Breast epithelium (tissue), 4 donors: ENCODE measurements at regions not wholly inside any gene's neighbourhood (a gene's known extent, or its start where the extent isn't known, plus 50 kb on each side); places are given as distances from the start of the nearest gene placed in this dataset.

ENCODE experiments used
- DNase-seq, 2 donors: peaks; one replicate each; pipeline ENCODE4 v3.0.0-alpha.2; 2019; ENCODE audit warnings: low spot score in 2 of 2
- H3K27ac ChIP-seq, 2 donors: fragments of 200-600 bp; sonication (generic) in 1 of 2; one replicate each; pipeline ENCODE4 v1.5.1; 2016 to 2019; ENCODE audit warnings: mild to moderate bottlenecking in 1 of 2
- H3K27me3 ChIP-seq, 2 donors: fragments of 200-600 bp; sonication (generic) in 1 of 2; one replicate each; pipeline versions ENCODE4 v1.5.1 to v1.6.0; 2017 to 2019; ENCODE audit warnings: control low read depth in 1 of 2, mild to moderate bottlenecking in 1 of 2
- H3K36me3 ChIP-seq: fragments of 200-600 bp; one replicate; pipeline ENCODE4 v1.5.1; 2019
- H3K4me1 ChIP-seq, 2 donors: fragments of 200-600 bp; sonication (generic); one replicate each; pipeline ENCODE4 v1.5.1; 2016 to 2019; ENCODE audit warnings: control low read depth in 1 of 2
- H3K4me3 ChIP-seq, 3 donors: fragments of 200-600 bp; sonication (generic); 1 replicate in 2 of 3; 2 replicates in 1 of 3; pipeline ENCODE4 v1.5.1; 2016 to 2019; ENCODE audit warnings: mild to moderate bottlenecking in 3 of 3, moderate library complexity in 2 of 3
- H3K9me3 ChIP-seq, 2 donors: fragments of 200-600 bp; sonication (generic) in 1 of 2; one replicate each; pipeline ENCODE4 v1.5.1; 2016 to 2019; ENCODE audit warnings: control low read depth in 1 of 2
- POLR2A ChIP-seq: fragments of 450-650 bp; IDR thresholded peaks from one replicate; pipeline ENCODE4 v1.6.1; 2016; ENCODE audit warnings: antibody characterized with exemption, mild to moderate bottlenecking, moderate library complexity
- POLR2AphosphoS5 ChIP-seq, 3 donors: sonication (generic); formaldehyde crosslinking; IDR thresholded peaks; one replicate each; pipeline ENCODE4 v1.6.1; 2017; ENCODE audit warnings: antibody characterized with exemption in 3 of 3
- intact Hi-C: fragments of 100-400 bp; cut with DNase I; formaldehyde crosslinking; loops from one replicate; pipeline ENCODE4 v1.15.1; 2023; ENCODE audit warnings: low total_unique reads
- TF ChIP-seq, protein P1 (sequence below), 3 donors: fragments of 450-650 bp; IDR thresholded peaks; one replicate each; pipeline ENCODE4 v1.5.1; 2016 to 2017; ENCODE audit warnings: antibody characterized with exemption in 3 of 3, mild to moderate bottlenecking in 3 of 3, moderate library complexity in 3 of 3

DNA sequence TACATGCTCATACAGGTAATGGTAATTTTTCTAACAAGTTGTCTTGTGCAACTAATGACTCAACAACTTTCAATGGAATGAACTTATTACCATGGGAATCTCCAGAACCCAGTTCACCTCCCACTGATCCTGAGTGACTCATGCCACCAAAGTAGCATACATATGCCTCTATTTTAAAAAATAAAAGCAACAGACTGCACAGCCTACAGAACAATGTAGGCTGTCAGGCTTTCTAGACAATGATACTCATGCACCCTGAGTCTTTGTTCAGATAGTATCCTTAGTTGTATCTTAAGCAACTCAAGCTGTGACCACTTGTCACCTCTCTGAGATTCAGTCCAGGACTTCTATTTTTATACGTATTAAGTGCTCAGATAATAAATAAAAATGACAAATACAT, 531.0 kb upstream of the SETBP1 start:
- H3K27ac ChIP-seq: no peak overlapping the region
- no peak overlapping the region for H3K4me3 ChIP-seq
- intact Hi-C loops: no loop called here
- no peaks in the 10 kb centered on the region for H3K4me1 ChIP-seq
- no peaks in the 10 kb centered on the region for H3K9me3 ChIP-seq
- H3K36me3 ChIP-seq: no peaks in the 10 kb centered on the region
- no peak for DNase-seq
- TF ChIP-seq POLR2AphosphoS5 (IDR thresholded peaks at IDR 0.05) (no peak), POLR2A (no peak)
- TF ChIP-seq, protein P1, sequence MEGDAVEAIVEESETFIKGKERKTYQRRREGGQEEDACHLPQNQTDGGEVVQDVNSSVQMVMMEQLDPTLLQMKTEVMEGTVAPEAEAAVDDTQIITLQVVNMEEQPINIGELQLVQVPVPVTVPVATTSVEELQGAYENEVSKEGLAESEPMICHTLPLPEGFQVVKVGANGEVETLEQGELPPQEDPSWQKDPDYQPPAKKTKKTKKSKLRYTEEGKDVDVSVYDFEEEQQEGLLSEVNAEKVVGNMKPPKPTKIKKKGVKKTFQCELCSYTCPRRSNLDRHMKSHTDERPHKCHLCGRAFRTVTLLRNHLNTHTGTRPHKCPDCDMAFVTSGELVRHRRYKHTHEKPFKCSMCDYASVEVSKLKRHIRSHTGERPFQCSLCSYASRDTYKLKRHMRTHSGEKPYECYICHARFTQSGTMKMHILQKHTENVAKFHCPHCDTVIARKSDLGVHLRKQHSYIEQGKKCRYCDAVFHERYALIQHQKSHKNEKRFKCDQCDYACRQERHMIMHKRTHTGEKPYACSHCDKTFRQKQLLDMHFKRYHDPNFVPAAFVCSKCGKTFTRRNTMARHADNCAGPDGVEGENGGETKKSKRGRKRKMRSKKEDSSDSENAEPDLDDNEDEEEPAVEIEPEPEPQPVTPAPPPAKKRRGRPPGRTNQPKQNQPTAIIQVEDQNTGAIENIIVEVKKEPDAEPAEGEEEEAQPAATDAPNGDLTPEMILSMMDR (IDR thresholded peaks at IDR 0.05): no peak
- no peaks in the 10 kb centered on the region for H3K27me3 ChIP-seq

DNA sequence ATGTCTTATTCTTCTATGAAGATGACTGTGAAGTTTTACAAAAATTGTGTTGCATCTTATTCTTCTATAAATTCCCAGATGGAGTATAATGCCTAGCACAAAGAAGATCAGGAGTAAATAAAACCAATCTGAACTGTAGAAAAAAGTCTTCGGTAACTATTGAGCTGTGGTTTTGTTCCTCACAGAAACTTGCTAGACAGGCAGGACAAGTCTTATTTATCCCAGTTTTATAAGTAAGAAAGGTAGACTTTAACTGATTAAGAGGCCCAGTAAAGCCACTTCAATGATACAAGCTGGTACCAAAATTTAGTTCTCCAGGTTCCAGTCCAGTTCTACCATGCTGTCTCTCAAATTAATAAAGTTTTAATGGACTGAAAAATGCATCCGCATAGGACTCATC, 526.7 kb upstream of the SETBP1 start:
- Histone ChIP-seq H3K27me3 (no peaks in the 10 kb centered on the region), H3K36me3 (no peaks in the 10 kb centered on the region), H3K4me1 (no peaks in the 10 kb centered on the region), H3K9me3 (no peaks in the 10 kb centered on the region), H3K4me3 (no peak overlapping the region), H3K27ac (no peak overlapping the region)
- no peak for TF ChIP-seq POLR2AphosphoS5 (IDR thresholded peaks at IDR 0.05)
- no peak for TF ChIP-seq POLR2A
- TF ChIP-seq, protein P1 (IDR thresholded peaks at IDR 0.05): no peak
- intact Hi-C loops: no loop called here
- DNase-seq: no peak

DNA sequence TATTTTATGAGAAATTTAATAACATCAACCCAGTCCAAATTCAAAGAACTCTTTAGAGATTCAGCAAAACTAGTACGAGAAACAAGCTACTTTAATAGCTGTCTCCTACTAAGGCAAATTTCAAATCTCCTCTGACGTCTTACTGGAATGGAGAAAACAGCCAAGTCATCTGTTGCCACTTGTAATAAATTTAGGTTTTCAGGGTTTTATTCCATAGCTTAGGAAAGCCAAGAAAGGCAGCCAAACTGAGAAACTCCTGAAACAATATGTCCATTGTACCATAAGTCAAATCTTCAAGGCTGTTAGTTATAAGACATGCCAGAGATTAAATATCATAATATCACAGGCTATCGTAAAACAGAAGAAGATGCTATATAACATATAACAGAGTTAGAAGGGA, 524.6 kb upstream of the SETBP1 start:
- no peaks in the 10 kb centered on the region for H3K4me1 ChIP-seq
- H3K27ac ChIP-seq: no peak overlapping the region
- TF ChIP-seq, protein P1 (IDR thresholded peaks at IDR 0.05): no peak
- no peak for TF ChIP-seq POLR2AphosphoS5 (IDR thresholded peaks at IDR 0.05)
- no peak for TF ChIP-seq POLR2A
- H3K9me3 ChIP-seq: no peaks in the 10 kb centered on the region
- H3K4me3 ChIP-seq: no peak overlapping the region
- no peaks in the 10 kb centered on the region for H3K36me3 ChIP-seq
- DNase-seq: no peak
- H3K27me3 ChIP-seq: no peaks in the 10 kb centered on the region
- intact Hi-C loops: no loop called here

GRCh38 chr18:44156776-44157335, 523.8 kb upstream of the SETBP1 start:
- Histone ChIP-seq H3K9me3 (peaks cover 0 to 3% of the 10 kb centered on the region in 2 donors), H3K4me1 (no peaks in the 10 kb centered on the region), H3K36me3 (no peaks in the 10 kb centered on the region), H3K4me3 (no peak overlapping the region), H3K27me3 (no peaks in the 10 kb centered on the region), H3K27ac (no peak overlapping the region)
- no peak for DNase-seq
- TF ChIP-seq, protein P1 (IDR thresholded peaks at IDR 0.05): no peak
- no peak for TF ChIP-seq POLR2A
- no peak for TF ChIP-seq POLR2AphosphoS5 (IDR thresholded peaks at IDR 0.05)
- intact Hi-C loops: no loop called here

DNA sequence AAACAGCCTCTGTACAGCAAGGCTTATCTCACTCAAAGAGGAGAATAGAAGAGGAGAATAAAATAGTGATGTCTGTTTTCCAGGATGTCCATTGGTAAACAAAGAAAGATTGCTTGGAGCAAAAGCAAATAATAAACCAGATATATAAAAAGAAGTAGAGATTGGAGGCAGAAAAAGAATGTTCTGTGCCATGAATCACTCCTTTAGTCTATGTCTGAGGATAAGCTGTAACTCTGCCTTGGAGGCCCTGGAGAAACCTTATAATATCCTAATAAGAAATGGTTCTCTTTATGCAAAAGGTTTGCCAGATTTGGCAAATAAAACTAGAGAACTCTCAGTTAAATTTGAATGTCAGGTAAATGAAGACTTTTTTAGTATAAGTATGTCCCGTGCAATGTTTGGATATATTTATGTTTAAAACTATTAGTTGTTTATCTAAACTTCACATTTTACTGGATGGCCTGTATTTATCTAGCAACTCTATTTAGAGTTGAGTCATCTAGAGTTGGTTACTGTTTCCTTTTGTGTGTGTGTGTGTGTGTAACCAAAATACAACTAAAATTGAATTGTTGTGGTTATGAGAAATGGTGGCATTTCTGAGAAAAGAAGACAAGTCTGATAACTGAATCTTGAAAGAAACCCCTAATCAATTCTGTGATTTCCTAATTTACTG, 510.3 kb upstream of the SETBP1 start:
- DNase-seq: no peak
- TF ChIP-seq POLR2AphosphoS5 (IDR thresholded peaks at IDR 0.05) (no peak), POLR2A (no peak)
- TF ChIP-seq, protein P1 (IDR thresholded peaks at IDR 0.05): no peak
- H3K36me3 ChIP-seq: no peaks in the 10 kb centered on the region
- no peaks in the 10 kb centered on the region for H3K9me3 ChIP-seq
- H3K27me3 ChIP-seq: no peaks in the 10 kb centered on the region
- intact Hi-C loops: no loop called here
- no peaks in the 10 kb centered on the region for H3K4me1 ChIP-seq
- no peak overlapping the region for H3K27ac ChIP-seq
- H3K4me3 ChIP-seq: no peak overlapping the region
